DMS153 treated with DMSO at 0.1 percent for 48 hours (cell line): ENCODE measurements at regions not wholly inside any gene's neighbourhood (a gene's known extent, or its start where the extent isn't known, plus 50 kb on each side); places are given as distances from the start of the nearest gene placed in this dataset.

Experiments used
- DNase-seq: peaks from one replicate; lab custom pipeline; 2025; ENCODE audit not compliant: unreplicated experiment; lab: John Stamatoyannopoulos, UW

DNA sequence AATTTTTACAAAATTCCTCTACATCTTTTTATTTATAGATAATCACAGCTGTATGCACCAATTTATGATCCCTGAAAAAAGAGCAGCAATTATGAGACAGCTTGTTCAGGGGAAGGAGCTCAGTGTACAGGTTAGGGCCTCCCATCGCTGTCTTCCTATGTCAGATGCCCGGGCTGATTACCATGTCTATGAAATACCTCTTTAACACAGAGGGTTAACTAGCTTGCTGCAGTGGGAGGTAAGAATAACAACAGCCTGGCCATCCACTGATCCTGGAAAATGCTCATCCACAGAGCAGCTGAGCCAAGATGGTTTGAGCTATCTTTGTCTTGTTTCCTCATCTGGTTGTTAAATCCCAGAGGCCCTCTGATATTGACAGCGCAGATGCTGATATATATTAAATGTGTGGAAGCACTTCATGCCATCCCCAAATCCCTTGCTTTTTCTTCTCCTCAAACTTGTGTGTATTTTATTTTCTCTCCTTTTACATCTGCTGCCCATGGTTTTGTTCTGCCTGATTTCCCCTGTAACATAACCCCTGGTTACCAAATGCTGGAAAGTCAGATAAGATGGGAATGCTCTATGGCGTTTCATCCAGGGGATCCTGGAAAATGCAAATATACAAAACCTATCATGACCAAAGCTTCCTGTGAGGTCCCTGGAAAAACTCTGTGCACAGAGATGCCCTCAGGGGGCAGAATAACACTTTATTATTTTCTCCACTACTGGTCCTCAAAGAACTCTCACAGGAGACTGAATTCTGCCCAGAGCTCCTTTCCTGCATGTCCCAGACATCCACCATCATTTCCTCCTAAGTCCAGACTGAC is 85.8 kb upstream of the PUDP start:
- no peak for DNase-seq

DNA sequence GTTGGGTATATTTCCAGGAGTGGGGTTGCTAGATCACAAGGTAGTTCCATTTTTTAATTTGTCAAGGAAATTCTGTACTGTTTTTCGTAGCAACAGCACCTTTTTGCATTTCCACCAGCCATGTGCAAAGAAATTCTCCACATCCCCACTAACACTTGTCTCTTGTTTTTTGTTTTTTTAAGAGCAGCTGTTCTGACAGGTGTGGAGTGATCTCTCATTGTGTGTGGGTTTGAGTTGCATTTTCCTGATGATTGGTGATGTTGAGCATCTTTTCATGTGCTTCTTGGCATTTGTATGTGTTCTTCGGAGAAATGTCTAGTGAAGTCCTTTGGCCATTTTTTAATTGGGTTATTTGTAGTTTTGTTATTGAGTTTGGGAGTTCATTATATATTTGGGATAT is 80.3 kb upstream of the PUDP start:
- no peak for DNase-seq

GRCh38 chrX:7225338-7225737 is 77.4 kb upstream of the PUDP start:
- no peak for DNase-seq

- DNase-seq, result no peak
Observed at GRCh38 chrX:7223271-7223670, 75.3 kb upstream of the PUDP start.

- DNase-seq, result no peak
Observed at GRCh38 chrX:7220121-7220520, 72.2 kb upstream of the PUDP start.

DNA sequence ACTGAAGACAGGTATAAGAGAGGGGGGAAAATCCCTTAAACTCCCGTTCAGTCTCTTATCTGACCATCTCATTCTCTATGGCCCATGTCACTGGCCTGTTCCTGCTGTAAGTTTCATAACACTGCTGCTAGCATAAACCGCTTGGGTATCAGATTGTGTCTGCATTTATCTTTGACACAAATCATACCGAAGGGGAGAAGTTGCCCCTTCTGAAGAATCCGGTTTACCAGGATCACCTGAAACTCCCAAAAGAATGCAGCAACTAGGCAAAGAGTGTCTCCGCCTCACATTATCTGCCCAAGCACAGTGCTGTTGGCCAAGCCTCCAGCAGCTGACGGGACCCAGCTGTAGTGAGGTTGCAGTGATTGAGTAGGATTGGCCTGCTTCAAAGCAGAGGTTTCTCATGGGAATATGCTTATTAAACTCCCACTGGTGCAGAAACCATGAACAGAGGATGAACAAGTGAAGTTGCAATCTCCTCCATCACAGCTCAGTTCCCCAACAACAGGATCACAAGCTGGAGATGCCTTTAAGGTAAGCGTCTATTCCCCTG is 71.3 kb upstream of the PUDP start:
- no peak for DNase-seq

DNA sequence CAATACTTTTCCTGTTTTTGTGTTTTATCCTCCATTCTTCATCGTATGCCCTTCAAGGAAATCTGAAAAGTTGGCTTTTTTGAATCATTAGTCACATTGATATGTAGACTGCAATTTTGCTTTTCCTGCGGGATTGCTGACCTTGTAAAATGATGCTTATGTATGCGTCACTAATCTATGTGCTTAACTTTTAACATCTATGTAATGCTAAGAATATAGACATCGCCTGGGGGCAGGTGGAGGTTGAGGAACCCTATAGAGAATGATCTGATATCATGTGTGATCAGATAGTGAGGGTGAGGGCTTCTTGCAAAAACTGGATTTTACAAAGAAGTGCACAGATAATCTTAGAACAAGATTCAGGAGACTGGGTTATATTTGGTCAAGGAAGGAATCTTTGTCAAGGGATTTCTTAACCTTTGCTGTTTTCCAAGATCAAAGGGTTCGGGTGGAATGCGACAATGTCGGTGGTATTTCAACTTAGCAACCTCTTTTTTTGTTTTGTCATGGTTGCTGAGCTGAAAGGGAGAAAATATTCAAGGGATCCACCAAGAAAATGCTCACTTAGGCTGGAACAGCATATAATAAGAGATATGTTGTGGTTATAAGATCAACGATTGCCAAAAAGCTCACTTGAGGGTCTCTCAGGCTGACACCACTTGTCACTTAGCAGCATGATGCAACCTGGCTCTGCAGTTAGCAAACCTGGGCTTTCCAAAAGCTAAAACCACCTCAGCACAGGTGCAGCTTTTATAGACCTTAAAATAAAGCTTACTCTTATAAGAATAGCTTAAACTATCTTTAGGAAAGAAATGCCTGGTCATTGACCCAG is 70.6 kb upstream of the PUDP start:
- DNase-seq, result no peak

DNA sequence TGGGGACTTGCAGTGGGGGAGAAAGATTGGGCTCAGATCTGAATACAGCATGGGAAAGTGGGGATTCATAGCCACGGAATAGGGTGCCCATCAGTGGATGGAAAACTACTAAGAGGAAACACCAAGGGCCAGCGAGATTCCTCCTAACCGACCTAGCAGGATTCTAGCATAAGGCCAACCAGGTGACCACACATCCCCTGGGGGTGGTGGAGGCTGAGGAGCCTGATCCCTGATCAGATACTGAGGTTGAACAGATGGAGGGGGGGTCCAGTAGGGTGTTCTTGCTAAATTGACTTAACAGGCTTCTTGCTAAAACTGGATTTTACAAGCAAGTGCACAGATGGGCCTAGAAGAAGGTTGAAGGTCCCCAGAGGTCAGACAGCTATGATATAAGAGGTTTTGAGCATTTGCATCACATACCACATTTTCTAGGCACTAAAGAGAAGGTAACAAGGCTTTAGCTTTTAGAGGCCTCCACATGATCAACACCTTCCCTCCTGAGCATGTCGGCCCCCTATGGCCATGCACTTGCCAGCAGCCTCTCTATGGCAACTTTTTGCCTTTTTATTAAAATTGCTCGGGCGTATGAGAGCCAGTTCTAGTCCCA is 69.1 kb upstream of the PUDP start:
- DNase-seq, result no peak

DNA sequence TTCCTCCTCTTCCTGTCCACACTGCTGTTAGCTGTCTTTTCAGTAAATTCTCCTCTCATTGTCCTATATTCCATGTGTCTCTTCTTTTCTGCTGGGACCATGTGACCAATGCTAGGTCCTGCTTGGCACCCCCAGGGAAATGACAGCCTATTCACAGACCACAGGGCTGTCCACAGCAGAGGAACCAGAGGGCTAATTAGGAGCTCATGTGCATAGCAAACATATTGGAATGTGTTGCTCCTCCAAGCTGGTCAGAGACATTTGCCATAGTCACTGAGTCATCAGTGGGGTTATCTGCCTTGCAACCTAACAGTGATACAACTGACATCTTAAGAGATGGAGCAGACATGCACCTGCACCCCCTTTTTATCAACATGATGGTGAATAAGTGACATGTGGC is 67.9 kb upstream of the PUDP start:
- no peak for DNase-seq

DNA sequence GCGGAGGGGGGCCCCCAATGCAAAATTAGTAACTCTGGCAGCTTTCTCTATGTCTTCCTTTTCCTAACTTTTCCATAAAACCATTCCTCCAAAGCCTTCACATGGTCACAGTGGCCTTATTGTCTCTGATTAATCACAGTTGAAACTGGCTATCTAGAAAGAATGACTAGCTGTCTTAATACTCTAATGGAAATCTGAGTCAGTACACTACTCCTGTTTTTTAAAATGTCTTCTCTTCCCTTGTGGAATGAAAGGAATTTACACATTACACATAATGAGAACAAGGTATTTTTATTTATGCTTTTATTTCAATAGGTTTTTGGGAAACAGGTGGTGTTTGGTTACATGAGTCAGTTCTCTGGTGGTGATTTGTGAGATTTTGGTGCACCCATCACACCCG is 66.3 kb upstream of the PUDP start:
- DNase-seq, result no peak

DNA sequence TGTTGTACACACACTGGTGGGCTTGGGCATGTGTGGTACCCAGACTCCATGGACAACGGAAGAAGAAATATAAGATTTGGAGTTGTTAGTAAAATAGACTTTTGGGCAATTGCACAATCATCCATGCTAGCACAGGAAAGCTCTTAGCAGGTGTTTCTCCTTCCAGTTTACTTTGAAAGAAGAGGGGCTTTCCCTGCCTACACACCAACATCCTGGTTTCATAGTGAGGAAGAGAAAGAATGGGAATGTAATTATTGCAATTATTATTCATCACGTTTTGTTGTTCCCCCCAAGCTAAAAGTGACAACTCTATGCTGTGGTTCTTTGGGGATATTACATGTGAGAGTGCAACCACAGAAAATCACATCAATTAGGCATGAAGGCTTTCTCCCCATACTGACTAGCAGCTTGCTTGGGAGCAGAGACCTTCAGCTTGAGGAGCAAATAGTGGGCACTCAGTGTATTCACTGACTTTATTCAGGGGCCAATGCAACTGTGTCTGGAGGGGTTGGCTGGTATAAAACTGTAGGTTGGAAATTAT is 57.2 kb upstream of the PUDP start:
- no peak for DNase-seq

DNA sequence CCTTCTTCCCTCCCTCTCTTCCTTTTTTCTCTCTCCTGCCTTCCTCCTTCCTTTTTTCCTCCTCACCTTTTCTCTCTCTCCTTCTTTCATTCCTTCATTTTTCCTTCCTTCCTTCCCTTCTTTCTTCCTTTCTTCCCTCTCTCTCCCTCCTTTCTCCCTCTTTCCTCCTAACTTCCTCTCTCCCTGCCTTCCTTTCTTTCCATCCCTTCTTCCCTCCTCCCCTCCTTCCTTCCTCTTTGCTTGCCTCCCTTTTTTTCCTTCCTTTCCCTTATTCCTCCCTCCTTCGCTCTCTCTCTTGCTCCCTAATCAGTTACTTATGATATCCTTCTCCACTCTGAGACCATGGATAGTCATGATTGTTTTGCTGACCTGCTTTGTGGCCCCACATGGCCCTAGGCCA is 56.7 kb upstream of the PUDP start:
- DNase-seq, result no peak

- DNase-seq, result no peak
Observed at GRCh38 chrX:7202206-7202605, 54.3 kb upstream of the PUDP start.

DNA sequence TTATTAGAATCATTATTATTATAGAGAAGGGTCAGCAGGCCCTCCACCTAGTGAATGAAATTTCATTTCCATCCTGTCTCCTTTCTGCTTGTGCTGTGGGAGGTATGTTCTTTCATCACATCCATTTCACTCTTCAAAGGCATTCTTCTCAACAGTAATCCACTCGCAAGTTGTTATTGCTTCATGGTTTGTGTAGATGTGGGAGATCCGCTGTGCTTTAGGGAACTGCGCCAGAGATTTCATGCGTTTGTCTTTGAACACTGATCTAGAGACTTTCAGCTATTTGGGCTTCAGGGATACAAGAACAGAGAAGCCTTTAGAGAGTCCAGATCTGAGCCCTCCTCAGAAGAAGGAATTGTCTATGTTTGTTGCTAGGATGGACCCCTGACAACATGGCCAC is 53.5 kb upstream of the PUDP start:
- DNase-seq, result no peak

- no peak for DNase-seq
Observed at GRCh38 chrX:7198499-7198898, 50.5 kb upstream of the PUDP start.
